ENCODE measurements at regions not wholly inside any gene's neighbourhood (a gene's known extent, or its start where the extent isn't known, plus 50 kb on each side); places are given as distances from the start of the nearest gene placed in this dataset.

DNA sequence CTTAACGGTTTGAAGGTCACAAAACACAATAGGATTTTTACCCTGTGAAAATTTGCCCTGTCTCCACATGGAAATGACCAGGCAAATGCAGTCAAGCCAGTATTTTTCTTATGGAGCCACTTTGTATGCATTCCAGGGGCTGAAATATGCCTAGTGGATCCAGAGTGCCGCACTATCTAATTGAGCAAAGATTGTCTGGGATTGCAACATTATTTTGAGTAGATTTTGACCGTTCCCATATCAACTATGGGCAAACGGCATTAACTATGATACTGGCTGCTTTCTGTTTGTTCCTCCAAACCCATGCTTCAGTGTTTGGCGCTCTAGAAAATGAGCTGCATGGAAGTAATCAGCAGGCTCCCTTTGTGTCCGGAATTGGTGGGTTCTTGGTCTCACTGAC lies 223.0 kb downstream of the BTG1 start:
- Histone ChIP-seq H3K36me3 (replicated peaks; ENCODE audit: insufficient read depth, low read length) (no peaks in the 10 kb centered on the region), H3K9me3 (replicated peaks; ENCODE audit: insufficient read depth, low read length) (no peaks in the 10 kb centered on the region), H3K27me3 (replicated peaks; ENCODE audit: insufficient read depth, low read length) (no peaks in the 10 kb centered on the region), H4K20me1 (ENCODE audit: insufficient read depth, low read length) (no peaks in the 10 kb centered on the region), H3K79me2 (ENCODE audit: low read length) (no peaks in the 10 kb centered on the region), H3K4me3 (ENCODE audit: low read length) (no peak overlapping the region), H3F3A (ENCODE audit: insufficient read depth, low read length) (no peaks in the 10 kb centered on the region), H3K4me1 (ENCODE audit: low read length) (no peaks in the 10 kb centered on the region), H3K27ac (ENCODE audit: low read length) (no peak overlapping the region), H3K9me2 (replicated peaks; ENCODE audit: insufficient read depth, low read length) (no peaks in the 10 kb centered on the region), H2AFZ (ENCODE audit: low read length) (no peak overlapping the region), H3K9ac (ENCODE audit: low read length) (no peak overlapping the region), H3K4me2 (ENCODE audit: low read depth, low read length) (no peak overlapping the region)
- TF ChIP-seq EZH2 (optimal IDR thresholded peaks at IDR 0.05; ENCODE audit: low read depth, low read length) (no peak), EZH2phosphoT487 (IDR thresholded peaks at IDR 0.05; ENCODE audit: low read length) (no peak)
- TF ChIP-seq, protein P1, sequence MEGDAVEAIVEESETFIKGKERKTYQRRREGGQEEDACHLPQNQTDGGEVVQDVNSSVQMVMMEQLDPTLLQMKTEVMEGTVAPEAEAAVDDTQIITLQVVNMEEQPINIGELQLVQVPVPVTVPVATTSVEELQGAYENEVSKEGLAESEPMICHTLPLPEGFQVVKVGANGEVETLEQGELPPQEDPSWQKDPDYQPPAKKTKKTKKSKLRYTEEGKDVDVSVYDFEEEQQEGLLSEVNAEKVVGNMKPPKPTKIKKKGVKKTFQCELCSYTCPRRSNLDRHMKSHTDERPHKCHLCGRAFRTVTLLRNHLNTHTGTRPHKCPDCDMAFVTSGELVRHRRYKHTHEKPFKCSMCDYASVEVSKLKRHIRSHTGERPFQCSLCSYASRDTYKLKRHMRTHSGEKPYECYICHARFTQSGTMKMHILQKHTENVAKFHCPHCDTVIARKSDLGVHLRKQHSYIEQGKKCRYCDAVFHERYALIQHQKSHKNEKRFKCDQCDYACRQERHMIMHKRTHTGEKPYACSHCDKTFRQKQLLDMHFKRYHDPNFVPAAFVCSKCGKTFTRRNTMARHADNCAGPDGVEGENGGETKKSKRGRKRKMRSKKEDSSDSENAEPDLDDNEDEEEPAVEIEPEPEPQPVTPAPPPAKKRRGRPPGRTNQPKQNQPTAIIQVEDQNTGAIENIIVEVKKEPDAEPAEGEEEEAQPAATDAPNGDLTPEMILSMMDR (IDR thresholded peaks at IDR 0.05; ENCODE audit: low read length): no peak
- no peak for DNase-seq

DNA sequence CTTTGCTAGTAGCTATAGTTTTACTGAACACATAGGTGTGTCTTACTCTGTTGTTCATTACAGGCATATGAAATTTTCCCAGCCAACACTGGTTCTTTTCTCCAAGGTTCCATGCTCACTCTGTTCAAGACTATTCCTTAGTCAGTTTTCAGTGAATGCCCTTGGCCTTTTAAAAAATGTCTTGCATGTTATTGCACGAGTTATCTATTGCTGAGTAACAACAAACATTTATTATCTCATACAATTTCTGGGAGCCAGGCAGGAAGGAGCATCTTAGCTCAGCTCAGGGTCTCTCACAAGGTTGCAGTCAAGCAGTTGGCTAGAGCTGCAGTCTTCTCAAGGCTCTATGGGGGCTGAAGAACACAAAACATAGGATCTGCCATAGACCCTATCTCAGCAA lies 223.5 kb downstream of the BTG1 start:
- H3K79me2 ChIP-seq (ENCODE audit: low read length): no peaks in the 10 kb centered on the region
- H3K4me1 ChIP-seq (ENCODE audit: low read length): no peaks in the 10 kb centered on the region
- no peaks in the 10 kb centered on the region for H3K27me3 ChIP-seq (replicated peaks; ENCODE audit: insufficient read depth, low read length)
- TF ChIP-seq EZH2 (optimal IDR thresholded peaks at IDR 0.05; ENCODE audit: low read depth, low read length): no peak
- TF ChIP-seq, protein P1 (IDR thresholded peaks at IDR 0.05; ENCODE audit: low read length): no peak
- no peaks in the 10 kb centered on the region for H4K20me1 ChIP-seq (ENCODE audit: insufficient read depth, low read length)
- no peak overlapping the region for H3K4me3 ChIP-seq (ENCODE audit: low read length)
- no peak for DNase-seq
- H3K4me2 ChIP-seq (ENCODE audit: low read depth, low read length): no peak overlapping the region
- no peaks in the 10 kb centered on the region for H3K36me3 ChIP-seq (replicated peaks; ENCODE audit: insufficient read depth, low read length)
- H3K9me2 ChIP-seq (replicated peaks; ENCODE audit: insufficient read depth, low read length): no peaks in the 10 kb centered on the region
- H3K9me3 ChIP-seq (replicated peaks; ENCODE audit: insufficient read depth, low read length): no peaks in the 10 kb centered on the region
- H3K27ac ChIP-seq (ENCODE audit: low read length): no peak overlapping the region
- no peak overlapping the region for H2AFZ ChIP-seq (ENCODE audit: low read length)
- no peaks in the 10 kb centered on the region for H3F3A ChIP-seq (ENCODE audit: insufficient read depth, low read length)
- H3K9ac ChIP-seq (ENCODE audit: low read length): no peak overlapping the region

DNA sequence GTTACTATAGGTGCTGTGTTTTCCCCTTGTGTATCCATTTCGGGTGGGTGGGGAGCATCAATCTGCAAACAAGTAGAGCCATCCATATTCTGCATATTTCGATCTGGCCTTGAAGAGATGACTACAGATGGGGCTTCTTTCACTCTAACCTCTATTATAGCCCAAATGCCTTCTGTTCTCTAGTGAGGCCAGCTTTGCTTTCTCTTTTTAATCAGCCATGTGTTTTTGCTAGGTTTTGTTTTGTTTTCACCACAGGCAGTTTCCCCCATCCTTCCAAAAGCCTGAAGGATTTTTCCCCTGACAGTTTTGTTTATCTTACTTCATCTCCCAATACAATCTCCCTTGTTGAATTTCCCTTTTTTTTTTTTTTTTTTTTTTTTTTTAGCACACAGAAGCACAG lies 224.1 kb downstream of the BTG1 start:
- Histone ChIP-seq H3K36me3 (replicated peaks; ENCODE audit: insufficient read depth, low read length) (no peaks in the 10 kb centered on the region), H3K4me2 (ENCODE audit: low read depth, low read length) (no peak overlapping the region), H3K4me1 (ENCODE audit: low read length) (no peaks in the 10 kb centered on the region), H3K27me3 (replicated peaks; ENCODE audit: insufficient read depth, low read length) (no peaks in the 10 kb centered on the region), H3K9me3 (replicated peaks; ENCODE audit: insufficient read depth, low read length) (no peaks in the 10 kb centered on the region), H4K20me1 (ENCODE audit: insufficient read depth, low read length) (no peaks in the 10 kb centered on the region), H3K27ac (ENCODE audit: low read length) (no peak overlapping the region), H3F3A (ENCODE audit: insufficient read depth, low read length) (no peaks in the 10 kb centered on the region), H3K9me2 (replicated peaks; ENCODE audit: insufficient read depth, low read length) (no peaks in the 10 kb centered on the region), H3K79me2 (ENCODE audit: low read length) (no peaks in the 10 kb centered on the region), H3K9ac (ENCODE audit: low read length) (no peak overlapping the region), H3K4me3 (ENCODE audit: low read length) (no peak overlapping the region), H2AFZ (ENCODE audit: low read length) (no peak overlapping the region)
- DNase-seq: no peak
- TF ChIP-seq EZH2 (optimal IDR thresholded peaks at IDR 0.05; ENCODE audit: low read depth, low read length): no peak
- TF ChIP-seq, protein P1 (IDR thresholded peaks at IDR 0.05; ENCODE audit: low read length): no peak
